ENCODE measurements at regions not wholly inside any gene's neighbourhood (a gene's known extent, or its start where the extent isn't known, plus 50 kb on each side); places are given as distances from the start of the nearest gene placed in this dataset.

DNA sequence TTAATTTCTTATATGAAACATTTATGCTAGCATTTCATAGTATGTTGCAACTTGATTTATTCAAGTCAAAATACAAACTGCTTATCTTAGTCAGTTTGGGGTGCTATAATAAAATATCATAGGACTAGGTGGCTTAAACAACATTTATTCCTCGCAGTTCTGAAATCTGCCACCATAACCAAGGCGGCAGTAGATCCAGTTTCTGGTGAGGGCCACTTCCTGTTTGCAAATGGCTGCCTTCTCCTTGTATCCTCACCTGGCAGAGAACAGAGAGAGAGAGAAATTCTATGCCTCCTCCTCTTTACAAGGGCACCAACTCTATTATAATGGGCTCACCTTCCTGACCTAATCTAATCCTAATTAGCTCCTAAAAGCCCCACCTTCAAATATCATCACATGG lies 76.1 kb upstream of the RGS2 start:
- TF ChIP-seq KDM4A (IDR thresholded peaks at IDR 0.05; ENCODE audit: low read depth, low read length, severe bottlenecking) (no peak), HDAC2 (IDR thresholded peaks at IDR 0.05; ENCODE audit: borderline replicate concordance in 1 of 2, low read depth in 2 of 2, low read length in 2 of 2) (no peak), SRF (IDR thresholded peaks at IDR 0.05; ENCODE audit: low read depth, low read length) (no peak), POLR2AphosphoS5 (IDR thresholded peaks at IDR 0.05; ENCODE audit: low read depth, low read length) (no peak), JUND (IDR thresholded peaks at IDR 0.05; ENCODE audit: low read length) (no peak), SAP30 (IDR thresholded peaks at IDR 0.05; ENCODE audit: insufficient read depth, insufficient replicate concordance, low read length) (no peak), POLR2A (IDR thresholded peaks at IDR 0.05; ENCODE audit: control extremely low read depth in 1 of 2, low read depth in 2 of 2, low read length in 2 of 2) (no peak), CHD2 (IDR thresholded peaks at IDR 0.05; ENCODE audit: low read length) (no peak), KDM5A (IDR thresholded peaks at IDR 0.05; ENCODE audit: low read length) (no peak)
- TF ChIP-seq, protein P1, sequence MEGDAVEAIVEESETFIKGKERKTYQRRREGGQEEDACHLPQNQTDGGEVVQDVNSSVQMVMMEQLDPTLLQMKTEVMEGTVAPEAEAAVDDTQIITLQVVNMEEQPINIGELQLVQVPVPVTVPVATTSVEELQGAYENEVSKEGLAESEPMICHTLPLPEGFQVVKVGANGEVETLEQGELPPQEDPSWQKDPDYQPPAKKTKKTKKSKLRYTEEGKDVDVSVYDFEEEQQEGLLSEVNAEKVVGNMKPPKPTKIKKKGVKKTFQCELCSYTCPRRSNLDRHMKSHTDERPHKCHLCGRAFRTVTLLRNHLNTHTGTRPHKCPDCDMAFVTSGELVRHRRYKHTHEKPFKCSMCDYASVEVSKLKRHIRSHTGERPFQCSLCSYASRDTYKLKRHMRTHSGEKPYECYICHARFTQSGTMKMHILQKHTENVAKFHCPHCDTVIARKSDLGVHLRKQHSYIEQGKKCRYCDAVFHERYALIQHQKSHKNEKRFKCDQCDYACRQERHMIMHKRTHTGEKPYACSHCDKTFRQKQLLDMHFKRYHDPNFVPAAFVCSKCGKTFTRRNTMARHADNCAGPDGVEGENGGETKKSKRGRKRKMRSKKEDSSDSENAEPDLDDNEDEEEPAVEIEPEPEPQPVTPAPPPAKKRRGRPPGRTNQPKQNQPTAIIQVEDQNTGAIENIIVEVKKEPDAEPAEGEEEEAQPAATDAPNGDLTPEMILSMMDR (IDR thresholded peaks at IDR 0.05; ENCODE audit: control extremely low read depth in 1 of 3, insufficient read depth in 1 of 3, low read depth in 1 of 3, low read length in 3 of 3), result peak; percentile 12 to 45 (median 12); a peak in 2 of 4 replicates

All from H1 (cell line).